GM12873 (cell line): ENCODE measurements at regions not wholly inside any gene's neighbourhood (a gene's known extent, or its start where the extent isn't known, plus 50 kb on each side); places are given as distances from the start of the nearest gene placed in this dataset.

Source experiments
- CTCF ChIP-seq: IDR thresholded peaks from 2 replicates; pipeline ENCODE4 v1.5.1; 2012; ENCODE audit warnings: low read depth, mild to moderate bottlenecking, moderate library complexity, low read length, control low read depth; ENCODE audit not compliant: insufficient read depth; ENCODE audit errors: missing control alignments

DNA sequence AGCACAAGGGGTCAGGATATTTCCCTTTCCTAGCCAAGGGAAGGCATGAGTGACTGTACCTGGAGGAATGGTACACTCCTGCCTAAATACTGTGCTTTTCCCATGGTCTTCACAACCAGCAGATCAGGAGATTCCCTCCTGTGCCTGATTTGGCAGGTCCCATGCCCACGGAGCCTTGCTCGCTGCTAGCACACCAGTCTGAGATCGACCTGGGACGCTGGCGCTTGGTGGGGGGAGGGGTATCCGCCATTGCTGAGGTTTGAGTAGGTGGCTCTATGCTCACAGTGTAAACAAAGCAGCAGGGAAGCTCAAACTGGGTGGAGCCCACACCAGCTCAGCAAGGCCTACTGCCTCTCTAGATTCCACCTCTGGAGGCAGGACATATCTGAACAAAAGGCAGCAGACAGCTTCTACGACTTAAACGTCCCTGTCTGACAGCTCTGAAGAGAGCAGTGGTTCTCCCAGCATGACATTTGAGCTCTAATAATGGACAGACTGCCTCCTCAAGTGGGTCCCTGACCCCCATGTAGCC, 486.0 kb upstream of the CHRM3 start:
- no peak for TF ChIP-seq CTCF

DNA sequence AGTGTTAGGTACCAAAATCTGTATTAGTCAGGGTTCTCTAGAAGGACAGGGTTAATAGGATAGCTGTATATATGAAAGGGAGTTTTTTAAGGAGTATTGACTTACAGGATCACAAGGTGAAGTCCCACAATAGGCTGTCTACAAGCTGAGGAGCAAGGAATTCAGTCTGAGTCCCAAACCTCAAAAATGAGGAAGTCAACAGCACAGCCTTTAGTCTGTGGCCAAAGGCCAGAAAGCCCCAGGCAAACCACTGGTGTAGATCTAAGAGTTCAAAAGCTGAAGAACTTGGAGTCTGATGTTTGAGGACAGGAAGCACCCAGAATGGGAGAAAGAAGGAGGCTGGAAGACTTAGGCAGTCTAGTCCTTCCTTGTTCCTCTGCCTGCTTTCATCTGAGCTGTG, 487.5 kb upstream of the CHRM3 start:
- TF ChIP-seq CTCF: no peak

DNA sequence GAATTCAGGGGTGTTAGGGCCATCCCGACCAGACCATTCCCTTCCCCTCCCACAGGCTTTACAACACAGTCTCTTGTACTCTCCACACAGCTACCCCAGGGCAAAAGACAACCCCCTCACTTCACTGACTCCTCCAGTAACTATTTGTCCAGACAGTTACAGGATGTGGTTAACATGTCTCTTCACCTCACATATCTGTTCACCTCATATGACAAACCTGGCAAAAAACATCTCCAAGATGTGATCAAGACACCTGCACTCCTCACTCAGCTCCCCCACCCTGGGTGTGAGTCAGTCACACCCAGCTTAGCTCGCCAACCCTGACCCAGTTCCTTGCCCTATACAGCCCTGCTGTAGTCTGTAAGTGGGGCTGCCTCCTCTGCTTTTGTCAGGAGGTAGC, 490.5 kb upstream of the CHRM3 start:
- TF ChIP-seq CTCF: no peak

DNA sequence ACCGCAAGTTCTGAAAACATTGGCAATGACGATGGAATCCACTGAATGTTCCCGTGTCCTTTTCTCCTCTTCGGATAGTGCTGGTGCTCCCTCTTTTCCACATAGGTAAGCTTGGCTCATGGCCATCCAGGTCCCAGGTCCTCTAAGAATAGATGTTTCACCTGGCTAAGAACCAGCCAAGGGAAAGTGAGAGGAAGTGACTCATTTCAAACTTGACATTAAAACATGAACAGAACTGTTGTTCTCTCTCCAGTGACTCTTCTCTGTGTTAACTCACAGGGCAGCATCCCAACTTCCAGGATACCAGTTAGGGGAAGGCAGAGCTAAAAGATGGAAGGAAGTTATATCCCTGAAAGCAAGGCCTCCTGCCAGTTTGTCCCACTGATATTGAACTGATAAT, 493.8 kb upstream of the CHRM3 start:
- no peak for TF ChIP-seq CTCF

- no peak for TF ChIP-seq CTCF
Measured at GRCh38 chr1:238861342-238862066, 524.9 kb upstream of the CHRM3 start.

DNA sequence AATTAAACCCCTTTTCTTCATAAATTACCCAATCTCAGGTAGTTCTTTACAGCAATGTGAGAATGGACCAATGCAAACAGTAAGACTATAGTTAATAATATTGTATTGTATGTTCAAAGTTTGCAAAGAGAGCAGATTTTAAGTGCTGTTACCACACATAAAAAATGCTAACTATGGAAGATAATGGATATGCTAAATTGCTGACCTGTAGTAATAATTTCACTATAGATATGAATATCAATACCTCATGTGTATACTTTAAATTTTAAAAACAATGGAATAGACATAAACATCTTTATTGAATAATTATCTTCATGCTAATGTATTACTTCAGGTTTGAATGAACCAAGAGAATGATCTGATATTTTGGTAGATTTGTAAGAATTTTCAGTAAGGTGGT, 552.4 kb upstream of the CHRM3 start:
- no peak for TF ChIP-seq CTCF

- no peak for TF ChIP-seq CTCF
Measured at GRCh38 chr1:238832106-238832505, 554.3 kb upstream of the CHRM3 start.
